HCT116 (cell line): ENCODE measurements at regions not wholly inside any gene's neighbourhood (a gene's known extent, or its start where the extent isn't known, plus 50 kb on each side); places are given as distances from the start of the nearest gene placed in this dataset.

ENCODE experiments used
- JUND ChIP-seq: IDR thresholded peaks from 2 replicates; pipeline ENCODE4 v1.6.1; 2012
- POLR2A ChIP-seq: IDR thresholded peaks from 2 replicates; pipeline ENCODE4 v1.7.0; 2011; ENCODE audit warnings: borderline replicate concordance; ENCODE audit not compliant: insufficient read depth, insufficient read length; ENCODE audit errors: extremely low read depth
- POLR2AphosphoS5 ChIP-seq: IDR thresholded peaks from 2 replicates; pipeline ENCODE4 v1.6.1; 2011; ENCODE audit warnings: mild to moderate bottlenecking, low read depth, low read length, moderate library complexity
- ZNF274 ChIP-seq: fragments of 200-500 bp; sonication (Bioruptor generic); IDR thresholded peaks from 2 replicates; pipeline ENCODE4 v1.6.1; 2014; ENCODE audit warnings: mild to moderate bottlenecking, low read depth, low read length, inconsistent platforms
- TF ChIP-seq, protein P1 (sequence below), 3 experiments: fragments of 200-600 bp in 1 of 3; sonication (generic) in 1 of 3; IDR thresholded peaks in 2 of 3; conservative IDR thresholded peaks in 1 of 3; 2 replicates each; pipeline ENCODE4 v1.5.1; 2012 to 2017; ENCODE audit warnings: low read depth in 2 of 3, low read length in 2 of 3, antibody characterized with exemption in 1 of 3, borderline replicate concordance in 1 of 3, control low read depth in 1 of 3, mild to moderate bottlenecking in 1 of 3, mixed read lengths in 1 of 3, mixed run types in 1 of 3, moderate library complexity in 1 of 3; ENCODE audit not compliant: insufficient read depth in 1 of 3
- TF ChIP-seq, protein P2 (sequence below): IDR thresholded peaks from 2 replicates; pipeline ENCODE4 v1.6.1; 2012
- TF ChIP-seq, protein P3 (sequence below): IDR thresholded peaks from 2 replicates; pipeline ENCODE4 v1.6.1; 2012; ENCODE audit warnings: low read depth
- TF ChIP-seq, protein P4 (sequence below): IDR thresholded peaks from 2 replicates; pipeline ENCODE4 v1.6.1; 2012

DNA sequence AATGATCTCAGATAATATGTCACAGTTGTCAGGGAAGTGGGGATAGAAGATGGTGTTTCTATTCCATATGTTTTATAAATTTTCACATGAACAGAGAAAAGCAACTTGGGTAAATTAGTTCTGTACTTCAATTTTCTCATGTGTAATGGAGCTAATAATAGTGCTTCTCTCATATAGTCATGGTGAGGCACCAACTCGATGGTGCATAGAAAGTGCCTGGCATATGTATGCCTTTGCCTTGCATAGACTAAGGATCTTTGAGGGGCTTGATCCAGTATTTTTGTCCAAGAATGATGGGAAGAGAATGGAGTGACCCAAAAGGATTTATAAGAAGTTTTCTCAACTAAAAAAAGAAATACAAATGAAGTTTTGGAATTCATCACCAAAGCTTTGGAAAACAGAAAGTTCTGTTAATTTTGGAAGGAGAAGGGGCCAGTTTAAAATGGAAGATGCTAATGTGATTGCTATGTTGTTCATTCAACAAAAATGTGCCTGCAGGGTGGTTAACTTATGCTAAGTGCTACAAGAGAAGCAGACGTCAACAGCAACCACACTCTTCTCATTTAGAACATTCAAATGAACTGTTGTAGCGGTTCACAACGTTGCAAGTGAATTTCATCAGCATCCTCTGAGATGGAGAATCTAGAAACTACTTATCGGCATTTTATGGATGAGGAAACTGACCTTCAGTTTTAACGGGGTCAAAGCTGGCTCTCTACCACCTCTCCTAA lies 86.1 kb downstream of the RTP4 start:
- TF ChIP-seq POLR2AphosphoS5 (no peak), JUND (no peak), POLR2A (no peak), ZNF274 (no peak)
- TF ChIP-seq, protein P1, sequence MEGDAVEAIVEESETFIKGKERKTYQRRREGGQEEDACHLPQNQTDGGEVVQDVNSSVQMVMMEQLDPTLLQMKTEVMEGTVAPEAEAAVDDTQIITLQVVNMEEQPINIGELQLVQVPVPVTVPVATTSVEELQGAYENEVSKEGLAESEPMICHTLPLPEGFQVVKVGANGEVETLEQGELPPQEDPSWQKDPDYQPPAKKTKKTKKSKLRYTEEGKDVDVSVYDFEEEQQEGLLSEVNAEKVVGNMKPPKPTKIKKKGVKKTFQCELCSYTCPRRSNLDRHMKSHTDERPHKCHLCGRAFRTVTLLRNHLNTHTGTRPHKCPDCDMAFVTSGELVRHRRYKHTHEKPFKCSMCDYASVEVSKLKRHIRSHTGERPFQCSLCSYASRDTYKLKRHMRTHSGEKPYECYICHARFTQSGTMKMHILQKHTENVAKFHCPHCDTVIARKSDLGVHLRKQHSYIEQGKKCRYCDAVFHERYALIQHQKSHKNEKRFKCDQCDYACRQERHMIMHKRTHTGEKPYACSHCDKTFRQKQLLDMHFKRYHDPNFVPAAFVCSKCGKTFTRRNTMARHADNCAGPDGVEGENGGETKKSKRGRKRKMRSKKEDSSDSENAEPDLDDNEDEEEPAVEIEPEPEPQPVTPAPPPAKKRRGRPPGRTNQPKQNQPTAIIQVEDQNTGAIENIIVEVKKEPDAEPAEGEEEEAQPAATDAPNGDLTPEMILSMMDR (IDR thresholded peaks at IDR 0.05 in 2 of 3, conservative IDR thresholded peaks at IDR 0.05 in 1 of 3; ENCODE audit: borderline replicate concordance in 1 of 3, insufficient read depth in 1 of 3, low read depth in 2 of 3, low read length in 2 of 3): no peak
- TF ChIP-seq, protein P2, sequence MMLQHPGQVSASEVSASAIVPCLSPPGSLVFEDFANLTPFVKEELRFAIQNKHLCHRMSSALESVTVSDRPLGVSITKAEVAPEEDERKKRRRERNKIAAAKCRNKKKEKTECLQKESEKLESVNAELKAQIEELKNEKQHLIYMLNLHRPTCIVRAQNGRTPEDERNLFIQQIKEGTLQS: no peak
- TF ChIP-seq, protein P3, sequence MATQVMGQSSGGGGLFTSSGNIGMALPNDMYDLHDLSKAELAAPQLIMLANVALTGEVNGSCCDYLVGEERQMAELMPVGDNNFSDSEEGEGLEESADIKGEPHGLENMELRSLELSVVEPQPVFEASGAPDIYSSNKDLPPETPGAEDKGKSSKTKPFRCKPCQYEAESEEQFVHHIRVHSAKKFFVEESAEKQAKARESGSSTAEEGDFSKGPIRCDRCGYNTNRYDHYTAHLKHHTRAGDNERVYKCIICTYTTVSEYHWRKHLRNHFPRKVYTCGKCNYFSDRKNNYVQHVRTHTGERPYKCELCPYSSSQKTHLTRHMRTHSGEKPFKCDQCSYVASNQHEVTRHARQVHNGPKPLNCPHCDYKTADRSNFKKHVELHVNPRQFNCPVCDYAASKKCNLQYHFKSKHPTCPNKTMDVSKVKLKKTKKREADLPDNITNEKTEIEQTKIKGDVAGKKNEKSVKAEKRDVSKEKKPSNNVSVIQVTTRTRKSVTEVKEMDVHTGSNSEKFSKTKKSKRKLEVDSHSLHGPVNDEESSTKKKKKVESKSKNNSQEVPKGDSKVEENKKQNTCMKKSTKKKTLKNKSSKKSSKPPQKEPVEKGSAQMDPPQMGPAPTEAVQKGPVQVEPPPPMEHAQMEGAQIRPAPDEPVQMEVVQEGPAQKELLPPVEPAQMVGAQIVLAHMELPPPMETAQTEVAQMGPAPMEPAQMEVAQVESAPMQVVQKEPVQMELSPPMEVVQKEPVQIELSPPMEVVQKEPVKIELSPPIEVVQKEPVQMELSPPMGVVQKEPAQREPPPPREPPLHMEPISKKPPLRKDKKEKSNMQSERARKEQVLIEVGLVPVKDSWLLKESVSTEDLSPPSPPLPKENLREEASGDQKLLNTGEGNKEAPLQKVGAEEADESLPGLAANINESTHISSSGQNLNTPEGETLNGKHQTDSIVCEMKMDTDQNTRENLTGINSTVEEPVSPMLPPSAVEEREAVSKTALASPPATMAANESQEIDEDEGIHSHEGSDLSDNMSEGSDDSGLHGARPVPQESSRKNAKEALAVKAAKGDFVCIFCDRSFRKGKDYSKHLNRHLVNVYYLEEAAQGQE: no peak
- TF ChIP-seq, protein P4, sequence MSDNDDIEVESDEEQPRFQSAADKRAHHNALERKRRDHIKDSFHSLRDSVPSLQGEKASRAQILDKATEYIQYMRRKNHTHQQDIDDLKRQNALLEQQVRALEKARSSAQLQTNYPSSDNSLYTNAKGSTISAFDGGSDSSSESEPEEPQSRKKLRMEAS: no peak
